22Rv1 (cell line): ENCODE measurements at regions not wholly inside any gene's neighbourhood (a gene's known extent, or its start where the extent isn't known, plus 50 kb on each side); places are given as distances from the start of the nearest gene placed in this dataset.

Experiments
- CTCF ChIP-seq: fragments of 450-650 bp; IDR thresholded peaks from 2 replicates; pipeline ENCODE4 v1.5.1; 2017; ENCODE audit warnings: mild to moderate bottlenecking
- ZFX ChIP-seq: fragments of 450-650 bp; IDR thresholded peaks from 2 replicates; pipeline ENCODE4 v1.6.1; 2017; ENCODE audit warnings: antibody characterized with exemption, borderline replicate concordance

DNA sequence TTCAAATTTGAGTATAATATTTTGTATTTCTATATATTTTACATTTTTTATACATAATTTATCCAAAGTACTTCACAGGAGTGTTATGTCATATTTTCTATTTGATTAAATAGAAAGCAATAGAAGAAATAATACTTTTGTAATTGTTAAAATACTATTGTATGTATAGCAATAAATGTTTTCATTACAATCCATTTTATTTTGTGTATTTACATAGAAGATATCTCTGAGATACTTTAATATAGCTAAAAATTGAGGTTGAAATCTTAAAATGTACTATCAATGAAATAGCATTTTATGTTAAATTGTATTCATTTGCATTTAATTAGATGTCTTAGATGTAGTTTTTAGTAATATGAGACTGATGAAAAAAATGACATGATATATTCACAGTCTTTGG, 1109.6 kb upstream of the MIR17HG start:
- TF ChIP-seq CTCF: no peak
- no peak for TF ChIP-seq ZFX
